OCI-LY1 (cell line): ENCODE measurements at regions not wholly inside any gene's neighbourhood (a gene's known extent, or its start where the extent isn't known, plus 50 kb on each side); places are given as distances from the start of the nearest gene placed in this dataset.

Source experiments
- H2AFZ ChIP-seq: fragments of 200-600 bp; sonication (generic), shearing (Covaris generic); 2 replicates; pipeline ENCODE4 v1.6.0; 2014; ENCODE audit warnings: antibody characterized with exemption, mild to moderate bottlenecking, low read length
- H3F3A ChIP-seq: fragments of 200-600 bp; sonication (generic), shearing (Covaris generic); 2 replicates; pipeline ENCODE4 v1.6.0; 2014; ENCODE audit warnings: mild to moderate bottlenecking, antibody characterized with exemption, low read length, moderate library complexity; ENCODE audit not compliant: insufficient read depth
- H3K27ac ChIP-seq: fragments of 200-600 bp; sonication (generic); 2 replicates; pipeline ENCODE4 v1.5.1; 2014; ENCODE audit warnings: low read length, mixed run types, mild to moderate bottlenecking, low read depth; ENCODE audit not compliant: poor library complexity, severe bottlenecking
- H3K27me3 ChIP-seq: fragments of 200-600 bp; sonication (generic); 2 replicates; pipeline ENCODE4 v1.6.0; 2014; ENCODE audit warnings: antibody characterized with exemption, mild to moderate bottlenecking, low read length, moderate library complexity; ENCODE audit not compliant: insufficient read depth
- H3K36me3 ChIP-seq: fragments of 200-600 bp; sonication (generic); 2 replicates; pipeline ENCODE4 v1.6.1; 2014; ENCODE audit warnings: mild to moderate bottlenecking, antibody characterized with exemption, low read length, moderate library complexity, mixed read lengths; ENCODE audit not compliant: insufficient read depth
- H3K4me1 ChIP-seq: fragments of 200-600 bp; sonication (generic); 2 replicates; pipeline ENCODE4 v1.5.1; 2014; ENCODE audit warnings: mild to moderate bottlenecking, low read length, moderate library complexity; ENCODE audit not compliant: insufficient read depth, severe bottlenecking
- H3K4me2 ChIP-seq: fragments of 200-600 bp; sonication (generic), shearing (Covaris generic); 2 replicates; pipeline ENCODE4 v1.6.1; 2014; ENCODE audit warnings: low read length
- H3K4me3 ChIP-seq: fragments of 200-600 bp; sonication (generic); 2 replicates; pipeline ENCODE4 v1.5.1; 2014; ENCODE audit warnings: low read length, low read depth, mild to moderate bottlenecking, mixed read lengths; ENCODE audit not compliant: poor library complexity, severe bottlenecking
- H3K79me2 ChIP-seq: fragments of 200-600 bp; shearing (Covaris generic); 2 replicates; pipeline ENCODE4 v1.6.1; 2016; ENCODE audit warnings: mixed run types, low read length, mixed read lengths; ENCODE audit not compliant: insufficient read depth
- H3K9ac ChIP-seq: fragments of 200-600 bp; sonication (generic), shearing (Covaris generic); 2 replicates; pipeline ENCODE4 v1.6.1; 2014; ENCODE audit warnings: mild to moderate bottlenecking, low read length, mixed read lengths
- H3K9me2 ChIP-seq: fragments of 200-600 bp; sonication (generic), shearing (Covaris generic); 2 replicates; pipeline ENCODE4 v1.6.1; 2014; ENCODE audit warnings: low read depth, mild to moderate bottlenecking, low read length, mixed read lengths
- H3K9me3 ChIP-seq: fragments of 200-600 bp; shearing (Covaris generic); 2 replicates; pipeline ENCODE4 v1.6.1; 2014; ENCODE audit warnings: low read length, mixed read lengths
- H4K20me1 ChIP-seq: fragments of 200-600 bp; sonication (generic), shearing (Covaris generic); 2 replicates; pipeline ENCODE4 v1.6.0; 2016; ENCODE audit warnings: mild to moderate bottlenecking, low read length; ENCODE audit not compliant: insufficient read depth
- EZH2 ChIP-seq: fragments of 200-600 bp; sonication (generic), shearing (Covaris generic); IDR thresholded peaks from 2 replicates; pipeline ENCODE4 v1.8.0; 2017; ENCODE audit warnings: borderline replicate concordance, mixed run types, mild to moderate bottlenecking, antibody characterized with exemption, low read length, moderate library complexity, mixed read lengths
- TF ChIP-seq, protein P1 (sequence below): fragments of 200-600 bp; sonication (generic), shearing (Covaris generic); IDR thresholded peaks from 2 replicates; pipeline ENCODE4 v1.5.1; 2017; ENCODE audit warnings: mild to moderate bottlenecking, antibody characterized with exemption, low read length, moderate library complexity, mixed read lengths

DNA sequence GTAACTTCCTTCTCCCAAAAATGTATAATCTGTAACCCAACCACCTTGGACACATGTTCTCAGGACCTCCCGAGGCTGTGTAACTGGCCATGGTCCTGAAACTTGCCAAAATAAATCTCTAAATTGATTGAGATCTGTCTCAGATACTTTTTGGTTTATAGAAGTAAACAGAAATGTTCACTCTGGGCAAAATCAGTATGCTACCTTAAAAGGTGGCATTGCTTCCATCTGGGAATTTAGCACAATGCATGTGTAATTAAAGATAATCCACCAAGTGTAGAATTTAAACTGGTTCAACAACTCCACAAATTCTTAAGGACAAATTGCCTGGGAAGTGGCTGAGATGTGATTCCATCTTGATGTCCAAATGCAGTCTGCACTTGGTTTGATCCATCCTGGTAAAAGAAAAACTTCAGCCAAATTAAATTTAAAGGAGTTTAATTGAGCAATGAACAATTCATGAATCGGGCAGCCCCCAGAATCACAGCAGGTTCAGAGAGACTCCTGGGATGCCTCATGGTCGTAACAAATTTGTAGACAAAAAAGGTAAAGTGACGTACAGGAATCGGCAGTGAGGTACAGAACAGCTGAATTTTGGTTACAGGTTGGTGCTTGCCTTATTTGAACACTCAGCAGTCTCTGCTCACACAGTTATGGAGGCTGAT, 102.6 kb upstream of the PFKP start:
- no peaks in the 10 kb centered on the region for H3K4me1 ChIP-seq
- TF ChIP-seq, protein P1, sequence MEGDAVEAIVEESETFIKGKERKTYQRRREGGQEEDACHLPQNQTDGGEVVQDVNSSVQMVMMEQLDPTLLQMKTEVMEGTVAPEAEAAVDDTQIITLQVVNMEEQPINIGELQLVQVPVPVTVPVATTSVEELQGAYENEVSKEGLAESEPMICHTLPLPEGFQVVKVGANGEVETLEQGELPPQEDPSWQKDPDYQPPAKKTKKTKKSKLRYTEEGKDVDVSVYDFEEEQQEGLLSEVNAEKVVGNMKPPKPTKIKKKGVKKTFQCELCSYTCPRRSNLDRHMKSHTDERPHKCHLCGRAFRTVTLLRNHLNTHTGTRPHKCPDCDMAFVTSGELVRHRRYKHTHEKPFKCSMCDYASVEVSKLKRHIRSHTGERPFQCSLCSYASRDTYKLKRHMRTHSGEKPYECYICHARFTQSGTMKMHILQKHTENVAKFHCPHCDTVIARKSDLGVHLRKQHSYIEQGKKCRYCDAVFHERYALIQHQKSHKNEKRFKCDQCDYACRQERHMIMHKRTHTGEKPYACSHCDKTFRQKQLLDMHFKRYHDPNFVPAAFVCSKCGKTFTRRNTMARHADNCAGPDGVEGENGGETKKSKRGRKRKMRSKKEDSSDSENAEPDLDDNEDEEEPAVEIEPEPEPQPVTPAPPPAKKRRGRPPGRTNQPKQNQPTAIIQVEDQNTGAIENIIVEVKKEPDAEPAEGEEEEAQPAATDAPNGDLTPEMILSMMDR: no peak
- TF ChIP-seq EZH2: no peak

GRCh38 chr10:2963889-2964631, 103.3 kb upstream of the PFKP start:
- H3F3A ChIP-seq: no peaks in the 10 kb centered on the region
- no peaks in the 10 kb centered on the region for H3K36me3 ChIP-seq
- H3K4me2 ChIP-seq: no peak overlapping the region
- no peaks in the 10 kb centered on the region for H3K9me3 ChIP-seq
- H3K27ac ChIP-seq: no peak overlapping the region
- H3K79me2 ChIP-seq: no peaks in the 10 kb centered on the region
- H3K9ac ChIP-seq: no peak overlapping the region
- no peaks in the 10 kb centered on the region; the same call in 1 of the 2 replicates for H3K27me3 ChIP-seq
- no peak overlapping the region for H3K4me3 ChIP-seq
- H3K4me1 ChIP-seq: no peaks in the 10 kb centered on the region
- no peaks in the 10 kb centered on the region for H3K9me2 ChIP-seq
- TF ChIP-seq, protein P1: no peak
- TF ChIP-seq EZH2: no peak
- no peak overlapping the region for H2AFZ ChIP-seq
- no peaks in the 10 kb centered on the region for H4K20me1 ChIP-seq

More for the DNA sequence above, 102.6 kb upstream of the PFKP start:
- H3K4me3 ChIP-seq: no peak overlapping the region
- H3F3A ChIP-seq: no peaks in the 10 kb centered on the region
- no peaks in the 10 kb centered on the region for H3K9me2 ChIP-seq
- no peaks in the 10 kb centered on the region for H3K79me2 ChIP-seq
- H3K27ac ChIP-seq: no peak overlapping the region
- no peaks in the 10 kb centered on the region for H4K20me1 ChIP-seq
- no peak overlapping the region for H3K9ac ChIP-seq
- no peak overlapping the region for H2AFZ ChIP-seq
- H3K4me2 ChIP-seq: no peak overlapping the region
- no peaks in the 10 kb centered on the region for H3K27me3 ChIP-seq
- no peaks in the 10 kb centered on the region for H3K9me3 ChIP-seq
- H3K36me3 ChIP-seq: no peaks in the 10 kb centered on the region

DNA sequence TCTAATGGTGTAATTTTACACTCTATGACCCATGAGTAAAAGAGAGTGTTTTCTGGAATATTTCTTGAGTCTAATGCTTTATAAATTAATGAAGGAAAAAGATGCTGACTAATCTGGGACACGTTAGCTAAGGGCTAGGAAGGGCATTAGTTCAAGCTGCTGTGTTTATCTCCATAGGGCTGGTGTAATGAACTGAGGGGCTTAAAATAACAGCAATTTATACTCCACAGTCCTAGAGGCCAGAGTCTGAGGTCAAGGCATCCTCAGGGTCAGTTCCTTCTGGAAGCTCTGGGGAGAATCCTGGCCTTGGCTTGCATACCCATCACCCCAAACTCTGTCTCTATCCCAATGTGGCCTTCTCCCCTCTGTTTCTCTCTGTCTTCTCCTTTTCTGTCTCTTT, 105.2 kb upstream of the PFKP start:
- H4K20me1 ChIP-seq: no peaks in the 10 kb centered on the region
- no peaks in the 10 kb centered on the region for H3K4me1 ChIP-seq
- H3K27me3 ChIP-seq: no peaks in the 10 kb centered on the region; the same call in 1 of the 2 replicates
- no peak overlapping the region for H3K4me3 ChIP-seq
- H3K9ac ChIP-seq: no peak overlapping the region
- no peak overlapping the region for H3K4me2 ChIP-seq
- H3K9me3 ChIP-seq: no peaks in the 10 kb centered on the region
- no peaks in the 10 kb centered on the region for H3F3A ChIP-seq
- H3K9me2 ChIP-seq: no peaks in the 10 kb centered on the region
- no peaks in the 10 kb centered on the region for H3K79me2 ChIP-seq
- no peak overlapping the region for H3K27ac ChIP-seq
- TF ChIP-seq EZH2: no peak
- TF ChIP-seq, protein P1: no peak
- no peaks in the 10 kb centered on the region for H3K36me3 ChIP-seq
- no peak overlapping the region for H2AFZ ChIP-seq
